Bone marrow (tissue), 2 donors: ENCODE measurements at regions not wholly inside any gene's neighbourhood (a gene's known extent, or its start where the extent isn't known, plus 50 kb on each side); places are given as distances from the start of the nearest gene placed in this dataset.

ENCODE experiments used
- DNase-seq, 2 donors: peaks; one replicate each; lab custom pipeline; 2025; lab: John Stamatoyannopoulos, UW

DNA sequence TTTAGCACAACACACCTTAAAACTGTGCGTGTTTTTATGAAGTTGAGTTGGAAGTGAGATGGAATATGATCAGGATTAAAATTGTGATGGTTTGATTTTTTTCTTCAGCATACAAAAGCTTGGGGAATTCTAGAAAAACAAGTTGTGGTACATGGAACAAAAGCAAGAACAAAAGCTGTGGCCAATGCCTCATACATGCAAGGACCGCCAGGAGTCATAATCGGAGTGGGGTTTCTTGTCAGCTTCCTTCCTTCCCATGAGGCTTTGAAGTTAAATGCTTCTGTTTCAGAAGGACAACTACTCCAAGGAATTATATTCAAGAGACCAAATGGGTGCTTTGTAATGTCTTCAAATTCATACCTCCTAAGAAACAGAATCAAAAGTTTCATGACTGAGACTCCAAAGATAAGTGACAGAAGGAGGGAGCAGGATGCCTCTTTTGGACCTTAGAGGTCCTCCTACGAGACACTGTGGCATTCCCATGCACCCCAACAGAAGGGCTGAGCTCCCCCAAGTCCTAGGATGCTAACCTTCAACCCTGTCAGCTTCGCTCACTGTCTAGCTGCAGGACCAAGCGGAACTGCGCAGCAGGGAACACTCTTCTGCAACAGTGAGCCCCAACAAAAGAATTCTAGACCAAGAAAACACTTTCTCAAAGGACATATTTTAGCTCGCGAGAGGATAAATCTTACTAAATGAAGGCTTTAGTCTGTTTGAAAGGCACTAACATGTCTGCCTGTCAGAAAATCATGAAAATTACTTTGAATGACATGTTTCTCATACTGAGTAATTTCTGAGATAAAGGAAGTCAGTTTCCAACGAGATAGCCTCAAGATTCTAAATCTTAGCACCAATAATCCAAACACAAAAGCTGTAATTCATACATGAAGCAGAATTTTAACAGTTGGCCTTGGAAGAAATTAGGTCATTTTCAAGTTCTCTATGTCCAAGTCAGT is 108.5 kb upstream of the NHSL1 start:
- DNase-seq = no peak

DNA sequence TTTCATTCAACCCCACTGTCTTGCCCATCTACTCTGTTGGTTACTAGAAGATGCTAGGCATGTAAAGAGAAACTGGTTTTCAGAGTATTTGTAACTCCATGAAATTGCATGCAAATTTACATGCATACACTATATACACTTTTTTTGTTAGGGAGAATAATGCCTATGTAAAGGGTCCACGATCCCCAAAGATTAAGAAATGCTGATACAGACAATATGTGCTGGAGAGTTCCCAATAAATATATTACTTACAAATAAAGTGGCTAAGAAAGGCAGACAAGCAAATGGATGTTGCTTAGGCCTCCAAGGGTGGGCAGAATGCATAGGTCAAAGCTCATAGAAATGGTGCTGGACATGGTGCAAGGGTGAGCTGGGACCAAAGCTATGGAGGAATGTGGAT is 109.6 kb upstream of the NHSL1 start:
- DNase-seq = no peak

DNA sequence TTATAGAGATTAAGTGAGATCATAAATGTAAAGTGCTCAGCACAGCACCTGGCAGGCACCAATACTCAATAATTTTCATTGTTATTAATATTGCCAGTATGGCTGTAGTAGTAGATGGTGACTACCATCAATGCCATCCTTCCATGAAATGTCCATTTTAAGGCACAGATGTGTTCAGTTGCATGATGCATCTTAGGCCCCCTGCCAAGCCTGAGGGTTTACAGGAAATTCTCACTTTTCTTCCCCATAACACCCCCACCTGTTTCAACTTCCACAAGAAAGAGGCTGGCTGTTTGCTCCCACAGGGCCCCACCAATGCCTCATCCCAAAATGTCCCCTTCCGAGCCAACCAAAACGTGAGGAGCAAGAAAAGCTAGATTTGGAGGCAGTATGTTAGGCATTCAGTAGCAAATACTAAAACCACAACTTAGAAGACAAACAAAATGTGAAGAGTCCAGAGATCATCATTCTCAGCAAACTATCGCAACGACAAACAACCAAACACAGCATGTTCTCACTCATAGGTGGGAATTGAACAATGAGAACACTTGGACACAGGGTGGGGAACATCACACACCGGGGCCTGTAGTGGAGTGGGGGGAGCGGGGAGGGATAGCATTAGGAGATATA is 110.6 kb upstream of the NHSL1 start:
- no peak for DNase-seq

DNA sequence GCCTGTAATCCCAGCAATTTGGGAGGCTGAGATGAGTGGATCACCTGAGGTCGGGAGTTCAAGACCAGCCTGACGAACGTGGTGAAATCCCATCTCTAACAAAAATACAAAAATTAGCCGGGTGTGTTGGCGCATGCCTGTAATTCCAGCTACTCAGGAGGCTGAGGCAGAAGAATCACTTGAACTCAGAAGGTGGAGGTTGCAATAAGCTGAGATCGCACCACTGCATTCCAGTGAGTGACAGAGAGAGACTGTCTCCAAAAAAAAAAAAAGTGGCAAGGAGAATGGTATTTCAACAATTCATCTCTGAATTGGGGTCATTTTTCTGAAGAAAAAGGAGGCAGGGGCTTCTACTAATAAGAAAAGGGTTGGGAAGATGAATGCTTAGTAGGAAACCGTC is 111.5 kb upstream of the NHSL1 start:
- no peak for DNase-seq

DNA sequence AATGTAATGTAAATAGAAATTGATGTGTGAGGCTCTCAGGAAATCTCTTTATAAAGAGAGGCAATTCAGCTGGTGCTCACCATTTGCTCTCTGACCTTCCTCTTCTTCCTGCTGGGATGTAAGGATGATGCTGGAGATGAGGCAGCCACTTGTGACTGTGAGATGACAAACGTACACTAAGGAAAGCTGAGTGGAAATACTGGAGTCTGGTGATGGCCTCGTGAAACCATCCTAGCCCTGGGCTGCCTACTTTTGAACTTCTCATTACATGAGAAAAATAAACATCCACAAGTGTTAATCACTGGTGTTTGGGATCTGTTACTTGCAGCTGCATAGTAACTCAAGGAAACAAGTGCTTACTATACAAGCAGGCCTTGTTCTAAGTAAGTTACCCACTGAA is 114.9 kb upstream of the NHSL1 start:
- DNase-seq = no peak

DNA sequence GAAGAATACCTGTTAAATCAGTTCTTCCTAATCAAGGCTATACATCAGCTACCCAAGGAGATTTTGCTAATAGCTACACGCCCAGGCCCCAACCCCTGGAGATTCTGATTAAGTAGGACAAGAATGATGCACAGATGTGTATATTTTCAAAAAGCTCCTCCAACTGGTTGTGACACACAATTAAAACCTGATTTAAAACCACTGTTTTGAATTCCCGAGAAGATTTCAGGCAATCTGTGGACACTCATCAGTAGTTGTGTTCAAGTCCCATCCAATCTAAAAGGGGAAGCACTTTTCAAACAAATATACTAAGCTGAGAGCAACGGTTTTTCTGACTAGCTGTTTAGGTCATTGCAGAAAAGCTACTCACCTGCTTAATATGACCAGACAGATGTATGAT is 118.9 kb upstream of the NHSL1 start:
- no peak for DNase-seq

DNA sequence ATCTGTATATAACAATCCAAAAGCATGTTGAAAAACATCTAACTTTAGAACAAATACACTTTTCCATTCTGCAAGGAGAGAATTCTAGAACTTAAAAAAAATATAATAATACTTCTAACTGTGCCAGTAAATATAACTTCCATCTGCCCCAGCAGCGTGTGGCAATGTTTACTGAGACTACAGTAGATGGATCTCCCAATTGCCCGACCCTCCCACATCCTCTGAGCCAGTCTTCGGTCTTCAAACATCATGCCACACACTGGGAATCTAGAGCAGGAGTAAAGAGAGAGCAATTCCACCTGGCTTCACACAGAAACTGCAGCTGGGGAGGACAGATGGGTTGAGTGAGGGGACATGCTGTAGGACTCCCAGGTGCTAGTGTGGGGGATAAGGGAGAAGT is 121.3 kb upstream of the NHSL1 start:
- DNase-seq = no peak

DNA sequence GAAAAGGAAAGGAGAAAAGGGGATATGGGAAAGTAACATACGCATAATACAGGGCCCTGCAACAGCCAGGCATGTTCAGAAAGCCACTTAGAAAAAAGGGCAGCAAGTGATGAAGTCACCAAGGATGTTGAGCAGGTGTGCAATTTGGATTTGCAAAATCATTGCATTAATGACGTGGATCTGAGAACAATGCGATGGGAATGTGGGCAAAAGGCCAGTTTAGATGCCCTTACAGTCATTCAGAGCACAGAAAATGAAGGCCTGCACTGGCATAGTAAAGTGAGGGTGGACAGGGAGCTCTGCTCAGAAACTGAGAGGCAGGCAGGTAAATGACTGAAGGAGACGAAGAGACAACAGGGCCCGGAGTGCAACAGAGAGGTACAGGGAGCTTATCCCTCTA is 123.7 kb upstream of the NHSL1 start:
- DNase-seq = no peak

DNA sequence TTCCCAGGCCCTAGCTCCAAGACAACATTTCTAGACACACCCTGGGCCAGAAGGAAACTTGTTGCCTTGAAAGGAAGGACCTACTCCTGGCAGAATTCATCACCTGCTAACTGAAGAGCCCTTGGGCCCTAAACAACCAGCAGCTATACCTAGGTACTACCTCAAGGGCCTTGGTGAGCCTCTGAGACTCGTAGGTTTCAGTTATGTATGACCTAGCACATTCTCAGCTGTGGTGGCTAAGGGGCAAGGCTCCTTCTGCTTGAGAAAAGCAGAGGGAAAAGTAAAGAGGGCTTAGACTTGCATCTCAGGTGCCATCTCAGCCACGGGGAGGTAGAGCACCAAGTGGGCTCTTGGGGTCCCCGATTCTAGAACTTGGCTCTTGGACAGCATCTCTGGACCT is 132.3 kb upstream of the NHSL1 start:
- DNase-seq = no peak

DNA sequence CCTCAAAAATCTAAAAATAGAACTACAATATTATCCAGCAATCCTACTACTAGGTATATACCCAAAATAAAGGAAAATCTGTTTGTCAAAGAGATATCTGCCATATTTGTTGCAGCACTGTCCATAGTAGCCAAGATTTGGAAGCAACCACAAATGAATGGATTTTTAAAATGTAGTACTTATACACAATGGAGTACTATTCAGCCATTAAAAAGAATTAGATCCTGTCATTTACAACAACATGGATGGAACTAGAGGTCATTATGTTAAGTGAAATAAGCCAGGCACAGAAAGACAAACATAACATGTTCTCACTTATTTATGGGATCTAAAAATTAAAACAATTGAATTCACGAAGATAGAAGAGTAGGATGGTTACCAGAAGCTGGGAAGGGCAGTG is 135.7 kb upstream of the CCDC28A start:
- DNase-seq = no peak

DNA sequence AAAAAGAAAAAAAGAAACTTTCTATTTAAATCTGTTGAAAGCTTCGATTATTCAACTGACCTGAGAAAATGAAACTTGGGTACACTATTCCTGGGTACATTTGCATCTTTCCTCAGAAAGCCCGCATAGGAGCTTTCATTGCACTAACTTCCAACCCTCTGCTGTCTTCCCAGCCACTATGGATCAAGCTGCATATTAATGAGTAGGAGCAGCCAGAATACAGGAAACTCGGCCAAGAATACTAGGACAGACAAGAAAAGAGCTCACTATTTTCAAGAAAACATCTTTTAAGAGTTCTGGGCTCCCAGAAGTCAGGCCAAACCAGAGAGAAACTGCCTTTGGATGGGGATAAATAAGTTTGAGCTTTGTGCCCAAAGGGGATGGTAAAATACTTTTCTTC is 135.0 kb upstream of the CCDC28A start:
- DNase-seq = no peak

DNA sequence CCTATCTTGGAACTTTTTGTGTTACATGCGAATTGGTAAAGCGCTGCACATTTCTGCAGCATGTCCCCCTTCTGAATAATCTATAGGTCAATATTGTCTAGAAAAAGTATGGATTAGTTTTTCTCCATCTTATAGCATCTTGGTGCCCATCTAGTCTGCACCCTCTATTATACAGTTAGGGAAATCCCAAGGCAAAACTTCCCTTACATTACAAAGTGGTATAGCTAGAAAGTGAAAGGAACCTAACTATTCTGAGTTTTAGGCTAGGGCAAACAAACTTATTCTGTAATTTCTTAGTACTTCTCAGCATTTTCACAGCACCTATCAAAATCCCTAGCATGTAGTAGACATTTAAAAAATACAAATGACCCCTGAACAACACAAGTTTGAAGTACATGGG is 133.5 kb upstream of the CCDC28A start:
- no peak for DNase-seq

DNA sequence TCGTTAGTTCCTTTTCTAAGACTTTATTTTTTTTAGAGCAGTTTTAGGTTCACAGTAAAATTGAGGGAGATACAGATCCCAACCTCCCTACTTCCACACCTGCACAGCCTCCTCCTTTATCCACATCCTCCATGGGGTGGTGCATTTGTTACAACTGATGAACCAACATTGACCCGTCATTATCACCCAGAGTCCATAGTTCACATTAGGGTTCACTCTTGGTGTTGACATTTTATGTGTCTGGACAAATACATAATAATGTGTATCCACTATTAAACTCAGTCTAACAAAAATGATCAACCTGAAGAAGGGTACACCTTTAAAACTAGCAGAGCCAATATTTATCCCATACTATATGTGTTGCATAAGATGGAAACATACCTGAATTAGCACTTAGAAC is 130.4 kb upstream of the CCDC28A start:
- no peak for DNase-seq

DNA sequence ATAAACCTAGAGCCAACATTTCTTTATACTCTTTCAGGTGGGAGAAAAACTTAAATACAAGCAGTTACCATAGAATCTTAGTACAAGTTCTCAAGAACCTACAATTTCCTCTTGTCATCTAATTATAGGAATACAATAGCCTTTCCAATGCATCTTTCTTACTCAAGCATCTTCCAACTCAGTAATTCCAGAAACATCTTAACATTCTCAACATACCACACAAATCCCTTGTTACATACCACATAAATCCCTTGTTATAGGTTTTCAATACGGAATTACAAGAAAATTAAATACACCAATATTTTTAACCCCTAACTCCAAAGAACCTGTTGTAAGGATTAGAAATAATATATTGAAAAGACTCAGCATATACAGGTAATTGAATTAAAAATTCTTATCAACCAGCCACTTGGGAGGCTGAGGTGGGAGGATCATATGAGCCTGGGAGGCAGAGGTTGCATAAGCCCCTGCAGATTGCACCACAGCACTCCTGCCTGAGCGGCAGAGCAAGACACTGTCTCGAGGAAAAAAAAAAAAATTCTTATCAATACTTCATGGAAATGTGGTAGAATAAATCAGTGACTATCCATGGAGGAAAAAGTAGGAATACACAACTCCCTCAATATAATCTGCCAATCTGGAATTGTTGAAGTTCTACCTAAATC is 127.5 kb upstream of the CCDC28A start:
- no peak for DNase-seq

DNA sequence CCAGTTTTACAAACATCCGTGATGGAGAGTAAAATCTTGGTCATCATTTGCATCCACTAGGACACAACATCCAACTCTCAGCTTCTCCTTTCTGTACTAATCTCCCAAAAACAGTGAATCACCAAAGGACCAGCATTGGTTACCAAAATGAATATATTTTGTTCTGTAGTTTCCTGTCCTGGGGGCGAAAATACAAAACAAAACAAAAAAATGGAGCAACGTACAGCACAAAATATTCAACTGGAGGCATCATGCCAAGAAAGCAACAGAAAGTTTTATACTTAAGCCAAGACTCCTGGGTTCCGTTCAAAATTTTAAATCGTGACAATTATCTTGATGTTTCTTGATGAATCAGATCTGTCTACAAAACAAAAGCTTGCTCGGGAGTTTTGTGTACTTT is 126.6 kb upstream of the CCDC28A start:
- DNase-seq = no peak

DNA sequence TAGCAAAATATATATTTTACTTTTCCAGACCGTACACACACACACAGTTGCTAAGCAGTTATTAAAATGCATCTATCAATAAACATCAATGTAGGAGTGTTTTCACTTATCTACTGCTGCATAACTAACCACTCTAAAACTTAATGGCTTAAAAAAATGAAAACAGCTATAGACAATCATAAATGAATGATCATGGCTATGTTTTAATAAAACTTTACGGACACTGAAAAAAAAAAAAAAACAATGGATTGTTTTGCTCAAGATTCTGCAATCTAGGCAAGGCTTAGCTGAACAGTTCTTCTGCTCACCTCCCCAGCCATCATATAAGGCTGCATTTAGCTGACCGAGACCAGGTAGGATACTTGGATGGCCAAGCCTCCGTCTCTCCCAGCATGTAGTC is 125.4 kb upstream of the CCDC28A start:
- DNase-seq = no peak

DNA sequence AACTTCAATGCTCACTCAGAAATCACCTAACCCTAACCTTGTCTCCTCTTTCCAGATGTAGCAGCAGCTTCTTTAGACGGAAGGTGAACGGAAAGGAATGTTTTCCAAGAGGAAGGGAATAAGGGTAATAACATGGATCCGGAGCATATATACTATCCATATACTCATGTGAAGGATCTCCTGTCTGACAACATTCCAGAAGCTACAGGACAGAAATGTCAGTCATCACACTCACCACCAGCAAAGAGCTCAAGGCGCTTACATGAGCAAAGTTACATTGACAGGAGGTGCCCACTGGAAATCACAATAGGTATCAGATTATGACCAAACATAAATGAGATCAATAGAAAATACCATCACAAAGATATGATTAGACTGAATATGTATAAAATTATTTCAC is 122.1 kb upstream of the CCDC28A start:
- no peak for DNase-seq

DNA sequence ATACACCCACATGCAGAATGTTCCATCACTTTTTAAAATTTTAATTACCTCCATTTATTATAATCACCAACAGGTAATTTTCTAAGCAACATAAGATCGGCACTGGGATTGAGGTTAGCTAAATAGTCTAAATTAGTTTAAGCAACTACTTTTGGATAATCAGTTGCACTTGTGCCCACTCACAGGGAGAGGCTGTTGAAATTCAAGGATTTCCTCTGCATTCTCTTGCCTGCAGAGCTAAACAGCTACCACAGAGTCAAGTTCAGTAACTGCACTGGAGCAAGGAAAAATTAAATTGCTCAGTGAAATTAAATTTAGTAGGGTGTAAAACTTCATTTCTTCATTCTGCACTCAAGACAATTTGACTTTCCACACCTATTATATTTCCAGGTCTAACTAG is 120.7 kb upstream of the CCDC28A start:
- DNase-seq = no peak

DNA sequence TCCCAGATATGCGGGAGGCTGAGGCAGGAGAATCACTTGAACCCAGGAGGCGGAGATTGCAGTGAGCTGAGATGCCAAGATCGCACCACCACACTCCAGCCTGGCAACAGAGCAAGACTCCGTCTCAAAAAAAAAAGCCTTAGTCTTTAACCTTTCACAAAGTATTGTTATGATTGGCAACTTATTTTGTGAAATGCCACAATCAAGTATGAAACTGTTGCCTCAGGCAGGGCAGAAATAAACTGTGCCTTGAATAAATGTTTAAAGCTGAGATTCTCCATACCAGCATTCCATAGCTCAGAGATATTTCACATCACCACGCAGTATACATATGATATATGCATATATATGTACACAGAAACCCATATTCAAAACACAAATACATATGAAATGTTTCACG is 120.1 kb upstream of the CCDC28A start:
- no peak for DNase-seq

DNA sequence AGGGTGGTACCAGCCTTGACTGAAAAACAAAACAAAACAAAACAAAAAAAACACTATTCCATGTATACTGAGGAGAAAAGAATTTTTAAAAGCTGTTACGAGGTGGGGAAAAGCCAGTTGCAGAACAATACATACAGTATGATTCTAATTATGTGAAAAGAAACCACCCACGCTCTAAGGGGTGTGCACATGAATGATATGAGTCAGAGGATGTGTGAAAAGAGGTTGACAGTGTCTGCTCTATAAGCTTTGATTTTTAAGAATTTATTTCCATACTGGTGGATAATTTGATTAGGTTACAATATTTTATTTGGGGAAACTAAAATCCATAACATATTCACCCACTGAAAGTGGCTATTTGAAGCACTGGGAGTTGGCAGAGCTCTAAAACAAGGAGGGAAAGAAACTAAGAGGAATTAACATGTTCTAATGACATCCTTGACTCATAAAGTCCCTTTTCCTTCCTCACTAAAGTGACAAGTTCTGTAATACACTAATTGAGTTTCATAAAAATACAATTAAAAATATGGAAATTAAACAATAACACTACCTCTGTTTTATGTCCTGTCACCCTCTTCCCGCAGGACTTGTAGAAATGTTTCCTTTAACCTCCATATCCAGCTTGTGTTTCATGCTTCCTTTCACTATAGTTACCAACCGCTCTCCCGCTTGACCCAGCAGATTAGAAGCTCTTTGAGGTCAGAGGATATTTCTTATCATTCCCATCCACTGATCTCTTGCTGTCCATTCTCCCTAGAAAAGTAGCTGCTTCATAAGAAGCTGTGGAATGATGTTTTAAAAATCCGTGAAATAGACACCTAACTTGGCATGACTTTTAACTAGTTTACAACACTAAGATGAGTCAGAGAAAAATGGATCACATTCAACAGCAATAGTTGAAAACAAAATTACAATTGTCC is 118.6 kb upstream of the CCDC28A start:
- DNase-seq = no peak

DNA sequence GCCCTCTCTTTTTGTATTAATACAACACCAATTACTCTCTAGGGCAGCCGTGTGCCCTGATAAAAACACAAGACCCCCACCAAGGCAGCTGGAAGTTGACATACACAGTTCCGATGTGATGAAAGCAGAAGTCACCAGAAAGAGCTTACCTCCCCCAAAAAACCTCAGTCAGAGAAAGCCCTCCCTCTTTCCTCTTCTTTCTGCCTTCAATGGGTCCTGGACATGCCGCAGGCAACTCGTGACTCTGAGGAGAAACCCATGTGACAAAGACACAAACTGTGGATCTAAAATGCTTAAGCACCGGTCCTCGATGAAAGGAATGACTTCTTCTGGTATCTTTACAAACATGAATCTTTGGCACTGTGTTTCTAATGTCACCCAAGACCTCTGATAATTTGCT is 117.7 kb upstream of the CCDC28A start:
- no peak for DNase-seq
